Posterior vena cava (tissue), 2 donors: ENCODE measurements at regions not wholly inside any gene's neighbourhood (a gene's known extent, or its start where the extent isn't known, plus 50 kb on each side); places are given as distances from the start of the nearest gene placed in this dataset.
"Not testable (repeated sequence)": the region's sequence is repeated elsewhere in the genome, so short reads cannot be mapped to it uniquely, and the experiment has no call there.

Source experiments
- DNase-seq: peaks from one replicate; pipeline ENCODE4 v3.0.0-alpha.2; 2020; ENCODE audit warnings: low spot score
- intact Hi-C, 2 donors: fragments of 100-400 bp; cut with DNase I; formaldehyde crosslinking; loops; one replicate each; pipeline versions ENCODE4 v1.14.1 to v1.14.2; 2022 to 2023
- donor health status: DM: yes; HTN: yes; CAD: no.
- donor health status: DM: yes; HTN: yes; CAD: no.

DNA sequence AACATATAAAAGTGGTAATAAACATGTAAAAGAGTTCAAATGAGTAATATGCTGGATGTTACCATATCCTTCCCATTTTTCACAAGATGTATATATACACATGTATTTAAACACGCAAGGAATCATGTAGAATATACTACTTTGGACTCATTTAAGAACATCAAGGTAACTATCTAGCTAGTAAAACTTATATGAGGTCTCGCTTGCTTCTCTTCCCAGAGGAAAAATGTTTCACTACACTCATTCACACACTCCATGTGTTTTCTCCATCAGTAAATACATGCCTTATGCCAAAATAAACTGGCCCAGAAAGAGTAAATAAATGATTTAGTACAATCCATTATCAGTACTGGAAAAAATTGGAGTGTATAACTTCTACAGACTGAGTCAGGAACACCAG is 229.2 kb upstream of the MME start:
- DNase-seq: no peak
- intact Hi-C loops: no loop called here

DNA sequence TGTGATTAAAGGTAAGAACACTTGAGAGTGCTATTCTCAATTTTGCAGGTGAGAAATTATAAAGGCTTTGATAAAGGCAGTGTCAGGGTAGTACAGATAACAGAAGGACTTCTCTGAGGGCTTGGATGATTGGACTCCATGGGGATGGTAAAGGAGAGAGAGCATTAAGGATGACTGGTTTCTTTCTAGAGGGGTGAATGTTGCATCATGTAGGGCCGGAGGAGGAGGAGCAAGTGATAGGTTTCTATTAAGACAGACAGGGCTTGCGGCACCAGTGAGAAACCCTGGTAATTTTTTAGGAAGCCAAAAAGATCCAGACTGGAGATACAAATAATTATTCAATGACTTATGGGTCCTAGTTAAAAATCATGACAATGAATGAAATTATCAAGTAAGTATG is 230.7 kb upstream of the MME start:
- no peak for DNase-seq
- intact Hi-C loops: no loop called here

DNA sequence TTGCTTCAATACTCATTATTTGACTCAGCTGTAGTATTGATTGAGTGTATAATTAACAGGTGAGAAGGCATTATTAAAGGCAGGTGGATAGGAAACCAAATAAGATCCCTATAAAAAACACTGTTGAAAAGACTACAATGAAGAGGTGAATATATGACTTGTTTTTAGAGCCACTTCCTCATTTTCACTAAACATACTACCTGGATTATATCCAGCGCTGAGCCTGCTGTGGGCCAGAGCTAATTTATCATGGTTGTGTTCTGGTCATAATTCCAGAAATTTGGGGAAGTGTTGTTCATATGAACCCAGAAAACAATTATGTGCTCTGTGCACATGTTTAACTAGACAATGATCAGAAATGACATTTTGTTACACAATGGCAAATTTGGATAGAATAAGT is 235.3 kb upstream of the MME start:
- DNase-seq: no peak
- intact Hi-C loops: no loop called here

DNA sequence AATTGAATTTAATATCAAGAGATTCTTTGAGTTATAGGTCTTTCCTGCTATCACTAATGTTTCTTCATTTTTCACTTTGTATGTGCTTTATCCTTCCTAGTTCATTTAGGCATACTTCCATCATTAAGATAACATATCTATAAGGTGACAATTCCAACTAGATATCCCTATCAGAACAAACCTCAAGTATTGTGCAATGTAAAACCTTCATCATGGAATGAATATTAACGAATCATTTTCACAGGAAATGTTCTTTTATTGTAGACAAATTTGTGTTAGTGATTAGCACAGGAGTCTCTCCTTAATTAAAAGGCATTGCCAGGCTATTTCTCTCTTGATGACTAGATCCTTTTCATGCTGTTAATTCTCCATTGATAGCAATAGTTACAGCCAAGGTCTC is 236.5 kb upstream of the MME start:
- intact Hi-C loops: no loop called here
- no peak for DNase-seq

DNA sequence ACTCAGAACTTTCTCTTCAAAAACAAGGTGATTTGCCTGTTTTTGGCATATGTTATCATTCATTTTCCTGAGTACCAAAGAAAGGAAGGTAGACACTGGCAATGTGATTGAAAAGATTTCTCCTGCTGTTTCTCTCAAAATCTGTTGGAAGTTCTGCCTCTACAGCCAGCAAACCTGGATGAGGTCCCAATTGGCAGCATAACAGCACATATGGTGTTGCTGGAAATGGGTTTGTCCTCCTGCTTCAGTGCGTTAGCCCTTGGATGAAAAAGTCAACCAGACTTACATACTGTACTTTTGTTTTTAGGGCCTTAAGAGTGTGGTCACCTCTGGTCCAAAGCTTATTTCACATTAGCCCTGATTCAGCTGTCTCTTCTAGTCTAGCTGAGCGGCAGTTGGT is 237.6 kb upstream of the MME start:
- intact Hi-C loops: no loop called here
- no peak for DNase-seq

DNA sequence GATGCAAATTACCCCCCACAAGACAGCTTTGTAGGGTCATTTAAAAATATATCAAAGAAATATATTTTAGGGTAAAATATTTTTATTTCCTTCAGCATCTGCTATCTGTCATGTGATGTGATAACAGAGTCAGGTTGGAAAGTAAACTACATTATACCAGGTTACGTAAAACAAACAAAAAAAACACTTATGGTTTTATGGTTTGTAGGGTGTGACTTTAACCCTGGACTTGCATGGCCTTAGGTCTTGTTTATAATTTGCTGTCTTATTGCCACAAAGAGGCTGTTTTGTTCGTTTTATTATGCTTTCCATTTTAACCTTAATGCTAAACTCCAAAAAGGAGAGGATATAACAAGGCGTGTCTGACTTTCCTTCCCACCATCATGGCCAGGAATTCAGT is 244.5 kb upstream of the MME start:
- DNase-seq: no peak
- intact Hi-C loops: no loop called here

DNA sequence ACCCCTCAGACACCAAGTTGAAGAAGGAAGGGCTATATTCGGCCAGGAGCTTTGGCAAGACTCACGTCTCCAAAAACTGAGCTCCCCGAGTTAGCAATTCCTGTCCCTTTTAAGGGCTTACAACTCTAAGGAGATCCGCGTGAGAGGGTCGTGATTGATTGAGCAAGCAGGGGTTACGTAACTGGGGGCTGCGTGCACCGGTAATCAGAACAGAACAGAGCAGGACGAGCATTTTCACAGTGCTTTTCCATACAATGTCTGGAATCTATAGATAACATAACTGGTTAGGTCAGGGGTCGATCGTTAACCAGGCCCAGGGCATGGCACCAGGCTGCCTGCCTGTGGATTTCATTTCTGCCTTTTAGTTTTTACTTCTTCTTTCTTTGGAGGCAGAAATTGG is 245.3 kb upstream of the MME start:
- intact Hi-C loops: not testable (repeated sequence)

DNA sequence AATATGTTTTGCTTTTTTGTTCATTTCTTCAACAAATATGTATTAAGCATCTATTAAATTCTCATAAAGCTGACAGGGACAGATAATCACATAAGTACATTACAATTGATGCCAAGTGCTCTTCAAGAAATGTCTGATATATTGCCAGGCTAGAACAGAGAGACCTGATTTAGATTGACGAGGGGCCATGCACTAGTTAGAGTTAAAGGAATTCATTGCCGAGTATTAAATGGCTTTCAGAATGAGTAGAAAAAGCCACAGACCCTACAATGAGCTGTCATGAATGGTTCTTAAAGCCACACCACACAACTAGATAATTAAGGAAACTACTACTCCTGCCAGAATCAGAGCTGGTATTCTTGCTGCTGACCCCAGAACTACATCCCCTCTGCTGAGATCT is 250.2 kb upstream of the MME start:
- DNase-seq: no peak
- intact Hi-C loops: no loop called here

More for the DNA sequence above, 245.3 kb upstream of the MME start:
- DNase-seq: not testable (repeated sequence)

DNA sequence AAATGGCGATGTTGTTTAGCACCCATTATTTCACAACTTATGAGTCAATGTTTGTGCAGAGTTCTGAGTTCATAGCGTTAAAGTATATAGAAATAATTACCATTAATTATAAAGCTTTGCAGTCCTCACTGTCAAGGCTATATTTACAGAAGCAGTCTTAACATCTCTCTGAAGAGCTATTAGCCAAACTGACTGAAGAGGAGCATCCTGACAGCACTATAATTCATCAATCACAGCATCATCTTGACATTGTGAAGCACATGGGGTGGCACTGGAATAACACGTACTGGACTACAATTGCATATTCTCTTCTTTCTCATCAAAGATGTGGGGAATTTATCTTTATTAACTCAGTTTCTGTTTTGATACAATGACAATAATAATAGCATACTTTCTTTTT is 260.6 kb upstream of the MME start:
- intact Hi-C loops: no loop called here
- no peak for DNase-seq

DNA sequence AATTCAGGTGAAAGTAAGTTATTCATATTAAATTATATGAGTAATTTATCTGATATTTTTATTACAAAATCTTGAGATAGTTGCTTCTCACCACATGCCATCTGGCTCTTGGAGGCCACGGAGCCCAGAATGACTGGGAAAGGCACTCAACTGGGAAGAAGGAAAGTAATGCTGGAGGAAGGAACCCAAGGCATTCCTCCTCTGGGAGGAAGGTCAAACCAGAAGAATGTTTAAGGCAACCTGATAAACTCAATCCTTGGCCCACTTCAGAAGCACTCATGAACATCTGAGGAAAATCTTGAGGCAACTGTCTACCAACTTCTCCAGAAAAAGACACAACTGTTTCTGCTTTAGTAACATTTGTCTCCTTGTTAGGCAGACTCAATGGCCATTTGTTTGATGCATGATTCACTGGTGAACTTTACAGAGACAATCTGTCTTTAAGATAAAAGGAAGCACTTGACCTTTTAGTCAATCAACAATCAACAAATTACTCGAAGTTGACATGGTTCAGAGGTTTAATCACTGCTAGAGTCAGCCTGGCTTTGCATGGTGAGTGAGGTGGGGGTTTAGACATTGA is 261.4 kb upstream of the MME start:
- intact Hi-C loops: no loop called here
- DNase-seq: no peak

DNA sequence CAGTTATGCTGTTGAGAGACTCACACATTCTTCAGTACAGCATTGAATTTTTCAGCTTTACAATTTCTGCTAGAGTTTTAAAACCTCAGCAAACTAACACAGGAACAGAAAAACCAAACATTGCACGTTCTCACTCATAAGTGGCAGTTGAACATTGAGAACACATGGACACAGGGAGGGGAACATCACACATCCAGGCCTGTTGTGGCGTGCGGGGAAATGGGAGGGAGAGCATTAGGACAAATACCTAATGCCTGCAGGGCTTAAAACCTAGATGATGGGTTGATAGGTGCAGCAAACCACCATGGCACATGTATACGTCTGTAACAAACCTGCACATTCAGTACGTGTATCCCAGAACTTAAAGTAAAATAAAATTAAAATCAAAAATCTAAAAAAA is 270.1 kb upstream of the MME start:
- intact Hi-C loops, DNase-seq: not testable (repeated sequence)

DNA sequence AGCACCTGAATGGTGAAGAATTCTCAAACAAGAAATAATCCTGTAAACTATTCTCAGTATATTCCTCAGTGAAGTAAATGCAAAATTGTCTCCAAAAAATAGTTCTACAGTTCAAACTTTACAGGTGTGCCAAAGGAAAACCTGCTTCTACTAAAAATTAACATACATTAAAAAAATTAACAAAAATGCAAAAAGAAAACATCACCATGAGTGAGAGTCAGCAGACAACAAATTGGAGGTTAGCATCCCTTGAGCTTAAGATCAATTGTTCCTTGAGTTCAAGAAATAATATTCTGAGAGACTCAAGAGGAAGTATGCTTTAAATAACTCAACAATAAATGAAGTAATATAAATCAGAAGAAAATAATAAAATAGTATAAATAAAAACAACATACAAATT is 278.4 kb upstream of the MME start:
- DNase-seq: no peak
- intact Hi-C loops: no loop called here

DNA sequence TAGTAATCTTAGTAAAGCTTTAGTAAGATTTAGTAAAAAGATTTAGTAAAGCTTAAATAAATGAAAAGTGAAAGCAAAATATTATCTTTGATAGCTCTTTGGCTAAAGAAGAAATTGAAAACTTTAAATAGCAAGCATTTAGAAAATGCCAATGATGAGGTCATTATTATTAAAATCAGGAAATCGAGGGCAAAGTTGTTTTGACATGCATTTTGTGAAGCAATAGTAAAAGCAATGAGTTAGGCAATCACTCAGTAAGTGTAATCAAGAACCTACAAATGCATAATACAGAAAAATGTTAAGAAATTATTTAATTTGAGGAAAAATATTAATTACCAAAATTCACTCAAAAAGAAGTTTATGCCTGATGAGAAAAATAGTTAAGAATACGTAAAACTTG is 280.3 kb upstream of the MME start:
- intact Hi-C loops: no loop called here
- DNase-seq: no peak

DNA sequence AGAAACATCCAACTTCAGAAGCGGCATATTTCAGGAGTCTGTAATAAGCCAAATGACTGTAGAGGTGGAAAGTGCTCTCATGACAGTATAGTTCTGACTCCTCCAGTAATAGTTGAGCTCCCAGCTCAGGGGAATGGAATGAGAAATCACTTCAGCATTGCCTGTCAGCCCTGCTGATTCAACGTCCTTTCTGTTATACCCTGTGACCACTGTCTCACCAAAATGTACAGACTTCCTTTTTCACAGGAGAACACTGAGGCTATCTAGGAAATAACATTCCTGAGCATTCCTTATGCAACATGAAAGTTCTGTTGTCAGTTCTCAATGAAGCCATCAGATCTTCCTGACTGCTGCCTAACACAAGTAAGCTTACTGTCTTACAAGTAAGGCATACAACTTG is 284.5 kb upstream of the MME start:
- DNase-seq: no peak
- intact Hi-C loops: no loop called here

DNA sequence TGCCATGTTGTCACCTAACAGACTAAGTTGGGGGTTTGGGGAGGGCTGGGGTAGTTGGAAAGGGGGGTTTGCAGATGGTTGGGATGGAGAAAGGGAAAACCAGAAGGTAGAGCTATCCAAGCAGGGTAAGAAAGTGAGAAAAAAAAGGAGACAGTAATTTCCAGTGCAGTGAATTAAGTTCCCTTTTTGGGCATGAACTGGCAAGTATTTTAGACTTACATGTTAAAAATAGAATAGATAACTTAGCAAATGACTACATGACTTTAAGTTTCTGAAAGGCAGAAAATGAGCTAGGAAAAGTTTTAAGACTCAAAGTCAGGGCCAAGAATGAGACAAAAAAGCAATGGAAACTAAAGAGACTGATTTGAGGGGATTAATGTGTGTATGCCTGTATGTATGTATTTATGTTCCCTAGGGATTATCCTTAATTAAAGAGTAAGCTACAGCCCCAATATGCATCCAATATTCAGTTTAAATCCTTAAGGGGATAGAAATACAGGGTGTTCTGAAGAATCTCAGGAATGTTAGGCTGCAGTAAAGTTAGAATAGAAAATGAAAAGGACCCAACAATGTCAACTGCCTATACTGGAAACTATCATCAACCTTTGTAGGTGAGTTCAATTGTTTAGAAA is 285.2 kb upstream of the MME start:
- DNase-seq: no peak
- intact Hi-C loops: no loop called here

DNA sequence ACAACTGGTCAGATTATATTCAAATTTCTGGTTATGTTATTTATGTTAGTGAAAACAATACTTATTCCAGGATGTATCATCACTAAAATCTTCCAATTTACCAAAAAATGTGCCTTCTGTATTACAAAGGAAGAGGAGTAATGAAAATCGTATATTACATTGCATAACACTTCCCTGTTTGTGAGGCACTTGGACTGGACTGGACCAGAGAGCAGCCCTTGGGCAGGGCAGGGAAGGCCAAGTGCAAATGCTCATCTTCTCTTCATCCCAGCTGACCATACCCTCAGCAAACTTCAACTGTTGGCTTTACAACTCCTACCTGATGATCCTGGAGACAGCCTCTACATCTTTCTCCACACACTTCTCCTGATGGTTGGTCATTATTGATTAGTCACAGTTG is 285.7 kb upstream of the MME start:
- intact Hi-C loops: no loop called here
- DNase-seq: no peak

DNA sequence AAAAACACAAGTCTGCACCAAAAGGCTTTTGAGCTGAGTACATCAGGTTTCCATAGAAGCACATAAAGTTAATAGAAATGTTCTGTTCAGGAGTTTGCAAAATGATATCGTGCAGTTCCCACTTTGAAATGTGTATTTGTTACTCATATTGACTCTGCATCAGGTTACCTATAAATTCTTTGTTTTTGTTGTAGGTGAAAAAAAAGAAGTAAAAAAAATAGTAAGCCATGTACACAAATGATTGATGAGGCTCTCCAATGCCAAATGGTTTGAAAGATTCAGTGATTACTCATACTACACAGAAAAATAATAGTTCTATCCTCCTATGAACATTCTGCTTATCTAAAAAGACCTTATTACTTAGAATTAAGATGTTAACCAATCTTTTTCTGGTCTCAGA is 287.3 kb upstream of the MME start:
- no peak for DNase-seq
- intact Hi-C loops: no loop called here

DNA sequence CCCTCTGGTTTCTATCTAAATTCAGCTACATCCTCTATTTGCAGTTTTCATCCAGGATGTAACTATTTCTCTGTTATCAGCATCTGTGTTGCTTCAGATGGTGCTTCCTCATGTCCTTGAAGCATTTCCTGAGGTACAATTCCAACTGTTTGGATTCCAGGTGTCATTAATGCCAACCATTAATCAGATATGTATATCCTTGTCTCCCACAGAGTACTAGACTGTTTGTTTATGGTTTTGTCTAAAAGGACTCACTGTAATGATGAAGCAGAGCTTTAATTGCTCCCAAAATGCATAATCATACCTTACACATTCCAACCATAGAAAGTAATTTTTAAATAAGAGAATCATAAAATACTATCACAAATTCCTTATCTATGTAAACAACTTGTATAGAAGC is 288.5 kb upstream of the MME start:
- DNase-seq: no peak
- intact Hi-C loops: no loop called here

DNA sequence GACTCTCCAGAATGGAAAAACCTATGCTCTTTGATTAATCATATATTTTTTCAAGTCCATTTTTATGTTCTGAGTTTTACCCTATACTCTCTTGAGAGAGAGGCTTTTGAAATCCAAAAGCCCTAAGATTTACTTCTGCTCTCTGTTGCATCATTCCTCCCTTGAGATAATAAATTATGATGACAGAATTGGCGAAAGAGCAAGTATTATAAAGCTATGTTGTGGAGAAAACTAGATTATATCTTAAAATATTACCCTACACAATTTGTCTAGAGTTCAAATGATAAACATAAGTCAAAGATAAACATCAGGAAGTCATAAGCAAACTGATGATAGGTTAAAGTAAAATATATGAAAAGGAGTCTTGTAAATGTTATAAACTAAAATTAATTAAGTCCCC is 293.4 kb upstream of the MME start:
- intact Hi-C loops: no loop called here
- DNase-seq: no peak

DNA sequence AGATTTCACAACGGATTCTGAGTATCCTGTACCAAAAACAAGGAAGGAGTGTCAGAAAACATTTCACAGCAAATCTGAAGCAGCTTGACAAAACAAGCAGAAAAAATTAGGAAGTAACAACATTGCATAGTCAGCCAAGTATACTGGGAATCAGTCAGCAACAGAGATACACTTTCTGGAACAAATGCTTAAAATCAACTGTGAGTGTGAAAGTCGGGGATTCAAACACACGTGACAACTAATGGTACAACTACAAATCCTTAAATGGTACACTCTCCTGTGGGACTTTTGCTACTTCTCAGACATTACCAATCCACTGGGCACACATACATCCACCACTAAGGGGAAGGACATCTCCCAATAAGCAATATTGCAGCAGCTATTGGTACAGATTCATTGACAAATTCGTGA is 296.6 kb upstream of the MME start:
- intact Hi-C loops: no loop called here
- DNase-seq: no peak

DNA sequence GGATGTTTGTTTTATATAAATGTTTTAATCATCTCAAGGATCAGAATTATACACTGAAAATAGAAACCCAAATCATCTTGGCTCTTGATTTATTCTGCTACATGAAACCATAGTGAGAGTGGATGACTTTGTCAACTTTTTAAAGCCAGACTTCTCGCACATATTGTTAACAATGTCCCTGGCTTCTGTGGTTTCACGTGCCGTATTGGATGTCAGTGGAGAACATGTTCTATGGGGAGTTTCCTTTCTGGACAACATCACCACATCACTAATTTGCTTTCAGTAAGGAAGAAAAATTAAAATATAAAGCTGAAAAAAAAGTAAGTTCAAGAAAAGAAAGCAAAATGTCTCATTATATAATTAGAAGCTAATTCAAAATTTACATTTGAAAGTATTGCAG is 297.1 kb upstream of the MME start:
- intact Hi-C loops: no loop called here
- no peak for DNase-seq

DNA sequence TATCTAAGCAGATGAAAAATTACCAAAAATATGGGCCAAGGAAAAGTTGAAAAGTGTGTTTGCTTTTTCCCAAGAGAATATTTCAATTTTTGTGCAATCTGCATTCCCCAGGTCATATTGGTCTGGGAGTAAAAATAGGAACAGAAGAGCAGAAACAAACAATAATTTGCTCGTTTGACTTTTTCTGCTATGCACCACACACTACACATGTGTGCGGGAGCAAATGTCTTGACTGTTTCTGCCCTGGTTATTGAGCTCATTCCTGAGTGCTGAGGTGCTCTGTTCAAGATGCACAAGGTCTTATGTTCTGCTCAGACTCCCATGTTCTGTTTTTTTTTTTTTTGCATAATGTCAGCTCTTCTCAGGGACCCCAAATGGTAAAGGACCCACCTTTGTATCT is 298.0 kb upstream of the MME start:
- DNase-seq: no peak
- intact Hi-C loops: no loop called here
